MV-4-11 (cell line): ENCODE measurements at regions not wholly inside any gene's neighbourhood (a gene's known extent, or its start where the extent isn't known, plus 50 kb on each side); places are given as distances from the start of the nearest gene placed in this dataset.
"Not testable (repeated sequence)": the region's sequence is repeated elsewhere in the genome, so short reads cannot be mapped to it uniquely, and the experiment has no call there.

Experiments
- DNase-seq: peaks from one replicate; lab custom pipeline; 2025; lab: John Stamatoyannopoulos, UW

- peak; percentile 13 for DNase-seq
Observed at GRCh38 chr20:6715401-6715941, 52.0 kb upstream of the BMP2 start.

GRCh38 chr20:6714279-6714711 is 53.2 kb upstream of the BMP2 start:
- DNase-seq, result no peak

- DNase-seq, result no peak
Observed at GRCh38 chr20:6711951-6712649, 55.4 kb upstream of the BMP2 start.

- DNase-seq, result no peak
Observed at GRCh38 chr20:6709910-6710595, 57.4 kb upstream of the BMP2 start.

GRCh38 chr20:6708010-6708409 is 59.5 kb upstream of the BMP2 start:
- no peak for DNase-seq

GRCh38 chr20:6707321-6707831 is 60.1 kb upstream of the BMP2 start:
- DNase-seq, result no peak

GRCh38 chr20:6705926-6706548 is 61.4 kb upstream of the BMP2 start:
- no peak for DNase-seq

GRCh38 chr20:6705106-6705766 is 62.2 kb upstream of the BMP2 start:
- peak; percentile 51 for DNase-seq

GRCh38 chr20:6704132-6704861 is 63.2 kb upstream of the BMP2 start:
- DNase-seq, result no peak

- DNase-seq, result no peak
Observed at GRCh38 chr20:6703656-6704055, 63.8 kb upstream of the BMP2 start.

GRCh38 chr20:6703047-6703446 is 64.4 kb upstream of the BMP2 start:
- peak; percentile 51 for DNase-seq

- DNase-seq, result no peak
Observed at GRCh38 chr20:6702144-6702543, 65.3 kb upstream of the BMP2 start.

GRCh38 chr20:6700563-6701329 is 66.7 kb upstream of the BMP2 start:
- DNase-seq, result peak; percentile 99

- no peak for DNase-seq
Observed at GRCh38 chr20:6699921-6700562, 67.4 kb upstream of the BMP2 start.

- no peak for DNase-seq
Observed at GRCh38 chr20:6698723-6699122, 68.8 kb upstream of the BMP2 start.

- no peak for DNase-seq
Observed at GRCh38 chr20:6698056-6698455, 69.4 kb upstream of the BMP2 start.

GRCh38 chr20:6697228-6697972 is 70.1 kb upstream of the BMP2 start:
- no peak for DNase-seq

GRCh38 chr20:6696001-6696400 is 71.5 kb upstream of the BMP2 start:
- DNase-seq, result no peak

- DNase-seq, result not testable (repeated sequence)
Observed at GRCh38 chr20:6693808-6694198, 73.7 kb upstream of the BMP2 start.
